HCT116 (cell line): ENCODE measurements at regions not wholly inside any gene's neighbourhood (a gene's known extent, or its start where the extent isn't known, plus 50 kb on each side); places are given as distances from the start of the nearest gene placed in this dataset.

Experiments
- ATAC-seq: fragments of 200-7000 bp; cut with Tn5 transposase; 2 replicates; pipeline ENCODE4 v1.9.1; 2020; ENCODE audit warnings: mild to moderate bottlenecking, moderate library complexity
- BruUV-seq: library from RNA; stranded (reverse); fragments of 400-500 nt; replicated peaks from 2 replicates; lab custom pipeline; 2021; lab: Mats Ljungman, UMichigan
- CTCF ChIA-PET: fragments of 300-600 bp; sonication (Branson Sonifier 250); formaldehyde crosslinking; loops from one replicate; lab custom pipeline; 2021; ENCODE audit warnings: antibody characterized with exemption; lab: Charles Lee
- POLR2A ChIA-PET: fragments of 300-600, 350-600 bp; sonication (Branson Sonifier 250); formaldehyde crosslinking; loops from one replicate; lab custom pipeline; 2021; ENCODE audit warnings: antibody characterized with exemption; lab: Charles Lee
- RAD21 ChIA-PET, 2 experiments: fragments of 300-600 bp; sonication (Branson Sonifier 250); formaldehyde crosslinking; loops; one replicate each; lab custom pipeline; 2023; ENCODE audit warnings: low total read pairs in 2 of 2; ENCODE audit not compliant: uncharacterized antibody in 2 of 2, unreplicated experiment in 2 of 2, low non-redundant PET in 1 of 2; lab: Charles Lee
- DNase-seq: peaks from one replicate; pipeline ENCODE4 v3.0.0-alpha.2; 2010; ENCODE audit warnings: low read depth, low spot score
- H2AFZ ChIP-seq: fragments of 200-600 bp; shearing (Covaris generic), sonication (generic); 2 replicates; pipeline ENCODE4 v1.6.1; 2017; ENCODE audit warnings: low read depth, mixed run types, mixed read lengths, antibody characterized with exemption, low read length; ENCODE audit not compliant: poor library complexity, severe bottlenecking
- H3K27ac ChIP-seq: 2 replicates; pipeline ENCODE4 v1.5.1; 2012; ENCODE audit warnings: low read depth, low read length
- H3K27me3 ChIP-seq: fragments of 200-600 bp; sonication (generic); 2 replicates; pipeline ENCODE4 v1.6.1; 2016; ENCODE audit warnings: mixed run types, low read length, mixed read lengths; ENCODE audit not compliant: insufficient read depth
- H3K36me3 ChIP-seq, 2 experiments: fragments of 200-500 bp in 1 of 2; fragments of 200-600 bp in 1 of 2; sonication (Bioruptor generic) in 1 of 2; sonication (generic) in 1 of 2; 2 replicates each; pipeline versions ENCODE4 v1.5.1 to v1.6.1; 2014 to 2016; ENCODE audit warnings: low read length in 2 of 2, inconsistent platforms in 1 of 2, mixed read lengths in 1 of 2, mixed run types in 1 of 2; ENCODE audit not compliant: insufficient read depth in 2 of 2, control insufficient read depth in 1 of 2
- H3K4me1 ChIP-seq, 2 experiments: fragments of 200-600 bp in 1 of 2; sonication (generic) in 1 of 2; 2 replicates each; pipeline versions ENCODE4 v1.5.1 to v1.6.1; 2012 to 2017; ENCODE audit warnings: low read length in 2 of 2, inconsistent platforms in 1 of 2, mild to moderate bottlenecking in 1 of 2, mixed read lengths in 1 of 2, mixed run types in 1 of 2, moderate library complexity in 1 of 2; ENCODE audit not compliant: insufficient read depth in 2 of 2, control insufficient read depth in 1 of 2
- H3K4me2 ChIP-seq: fragments of 200-600 bp; sonication (generic); 2 replicates; pipeline ENCODE4 v1.6.1; 2017; ENCODE audit warnings: mixed run types, low read length, mixed read lengths
- H3K4me3 ChIP-seq, 2 experiments: fragments of 200-600 bp in 1 of 2; sonication (generic) in 1 of 2; replicated peaks in 1 of 2; 2 replicates each; pipeline ENCODE4 v1.5.1; 2011 to 2016; ENCODE audit warnings: low read length in 2 of 2, control low read depth in 1 of 2, low read depth in 1 of 2, mild to moderate bottlenecking in 1 of 2, mixed read lengths in 1 of 2, mixed run types in 1 of 2
- H3K79me2 ChIP-seq: fragments of 200-600 bp; sonication (generic); 2 replicates; pipeline ENCODE4 v1.6.1; 2017; ENCODE audit warnings: mild to moderate bottlenecking, mixed run types, low read length, moderate library complexity, mixed read lengths; ENCODE audit not compliant: insufficient read depth
- H3K9ac ChIP-seq: fragments of 200-600 bp; sonication (generic); 2 replicates; pipeline ENCODE4 v1.6.1; 2016; ENCODE audit warnings: low read length, mixed read lengths
- H3K9me2 ChIP-seq: fragments of 200-600 bp; sonication (generic), shearing (Covaris generic); 2 replicates; pipeline ENCODE4 v1.6.1; 2017; ENCODE audit warnings: mixed run types, mild to moderate bottlenecking, moderate library complexity; ENCODE audit not compliant: insufficient read depth
- H3K9me3 ChIP-seq, 2 experiments: fragments of 200-500 bp in 1 of 2; fragments of 200-600 bp in 1 of 2; sonication (Bioruptor generic) in 1 of 2; sonication (generic) in 1 of 2; 2 replicates each; pipeline ENCODE4 v1.6.1; 2014 to 2017; ENCODE audit warnings: low read length in 2 of 2, mixed read lengths in 2 of 2, inconsistent platforms in 1 of 2, low read depth in 1 of 2, mild to moderate bottlenecking in 1 of 2, mixed run types in 1 of 2, moderate library complexity in 1 of 2; ENCODE audit not compliant: control insufficient read depth in 1 of 2, insufficient read depth in 1 of 2
- H4K20me1 ChIP-seq: fragments of 200-600 bp; sonication (generic), shearing (Covaris generic); 2 replicates; pipeline ENCODE4 v1.6.1; 2017; ENCODE audit warnings: mixed run types, mild to moderate bottlenecking, moderate library complexity; ENCODE audit not compliant: insufficient read depth
- ATF3 ChIP-seq: IDR thresholded peaks from 2 replicates; pipeline ENCODE4 v1.6.1; 2012
- CTCF ChIP-seq, 3 experiments: fragments of 200-600 bp in 1 of 3; sonication (generic) in 1 of 3; IDR thresholded peaks in 2 of 3; conservative IDR thresholded peaks in 1 of 3; 2 replicates each; pipeline ENCODE4 v1.5.1; 2012 to 2017; ENCODE audit warnings: low read depth in 2 of 3, low read length in 2 of 3, antibody characterized with exemption in 1 of 3, borderline replicate concordance in 1 of 3, control low read depth in 1 of 3, mild to moderate bottlenecking in 1 of 3, mixed read lengths in 1 of 3, mixed run types in 1 of 3, moderate library complexity in 1 of 3; ENCODE audit not compliant: insufficient read depth in 1 of 3
- EGR1 ChIP-seq: IDR thresholded peaks from 2 replicates; pipeline ENCODE4 v1.6.1; 2012; ENCODE audit warnings: low read depth
- ELF1 ChIP-seq: IDR thresholded peaks from 2 replicates; pipeline ENCODE4 v1.6.1; 2012; ENCODE audit warnings: low read depth, borderline replicate concordance
- FOSL1 ChIP-seq: IDR thresholded peaks from 2 replicates; pipeline ENCODE4 v1.6.1; 2012; ENCODE audit warnings: low read depth
- JUND ChIP-seq: IDR thresholded peaks from 2 replicates; pipeline ENCODE4 v1.6.1; 2012
- MAX ChIP-seq: IDR thresholded peaks from 2 replicates; pipeline ENCODE4 v1.6.1; 2012
- SIN3A ChIP-seq: IDR thresholded peaks from 2 replicates; pipeline ENCODE4 v1.6.1; 2012; ENCODE audit warnings: low read depth
- SP1 ChIP-seq: IDR thresholded peaks from 2 replicates; pipeline ENCODE4 v1.6.1; 2012; ENCODE audit warnings: low read depth
- YY1 ChIP-seq: IDR thresholded peaks from 2 replicates; pipeline ENCODE4 v1.6.1; 2011; ENCODE audit warnings: low read length, low read depth, moderate library complexity, mild to moderate bottlenecking; ENCODE audit not compliant: insufficient replicate concordance; ENCODE audit errors: extremely low read depth
- ZBTB33 ChIP-seq: IDR thresholded peaks from 2 replicates; pipeline ENCODE4 v1.6.1; 2011; ENCODE audit warnings: mild to moderate bottlenecking, low read length, moderate library complexity; ENCODE audit not compliant: insufficient replicate concordance; ENCODE audit errors: extremely low read depth
- ZNF274 ChIP-seq: fragments of 200-500 bp; sonication (Bioruptor generic); IDR thresholded peaks from 2 replicates; pipeline ENCODE4 v1.6.1; 2014; ENCODE audit warnings: mild to moderate bottlenecking, low read depth, low read length, inconsistent platforms
- intact Hi-C: fragments of 100-400 bp; cut with micrococcal nuclease; formaldehyde crosslinking; loops from 2 replicates; pipeline ENCODE4 v1.10.0; 2022

GRCh38 chrY:15560840-15561239, 1036.5 kb downstream of the NLGN4Y start:
- H3K4me1 ChIP-seq, result no peaks in the 10 kb centered on the region
- no peaks in the 10 kb centered on the region for H4K20me1 ChIP-seq
- CTCF ChIA-PET, result no interaction called here
- intact Hi-C loops, result no loop called here
- no peaks in the 10 kb centered on the region for H3K9me2 ChIP-seq
- H3K36me3 ChIP-seq, result no peaks in the 10 kb centered on the region
- ATAC-seq (no peak), DNase-seq (no peak)
- H2AFZ ChIP-seq, result no peak overlapping the region
- H3K4me3 ChIP-seq, result no peak overlapping the region
- H3K9me3 ChIP-seq, result no peaks in the 10 kb centered on the region
- POLR2A ChIA-PET, result no interaction called here
- no peaks in the 10 kb centered on the region for H3K79me2 ChIP-seq
- BruUV-seq, result no TSS peak
- TF ChIP-seq YY1 (no peak), ATF3 (no peak), SP1 (no peak), ZBTB33 (no peak), ZNF274 (no peak), CTCF (IDR thresholded peaks at IDR 0.05 in 2 of 3, conservative IDR thresholded peaks at IDR 0.05 in 1 of 3; ENCODE audit: borderline replicate concordance in 1 of 3, insufficient read depth in 1 of 3, low read depth in 2 of 3, low read length in 2 of 3) (no peak), MAX (no peak), SIN3A (no peak), ELF1 (no peak), JUND (no peak), EGR1 (no peak), FOSL1 (no peak)
- H3K27me3 ChIP-seq, result no peaks in the 10 kb centered on the region
- RAD21 ChIA-PET, result no interaction called here
- no peak overlapping the region for H3K27ac ChIP-seq
- no peak overlapping the region for H3K4me2 ChIP-seq
- no peak overlapping the region for H3K9ac ChIP-seq
